ENCODE measurements at regions not wholly inside any gene's neighbourhood (a gene's known extent, or its start where the extent isn't known, plus 50 kb on each side); places are given as distances from the start of the nearest gene placed in this dataset.

DNA sequence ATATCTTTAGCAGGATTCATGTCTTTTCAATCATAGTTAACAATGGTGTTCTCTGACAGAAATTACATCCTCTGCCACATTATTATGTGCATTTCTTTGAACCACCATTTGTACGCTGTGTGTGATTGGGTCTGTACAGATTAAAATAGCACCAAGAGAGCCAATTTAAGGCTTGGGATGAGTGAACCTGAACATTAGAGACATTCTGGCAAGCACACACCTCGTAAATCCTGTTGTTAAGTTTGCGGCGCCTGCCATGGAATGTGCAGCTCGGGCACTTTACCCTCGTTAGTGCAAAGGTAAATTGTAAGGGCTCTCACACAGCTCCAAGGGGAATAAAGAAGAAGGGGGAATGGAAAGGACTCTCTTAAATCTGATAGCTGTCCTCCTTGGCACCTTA is 482.4 kb upstream of the DPPA4 start:
- TF ChIP-seq GATA2 (IDR thresholded peaks at IDR 0.05; ENCODE audit: low read depth, low read length) (no peak), GATA3 (IDR thresholded peaks at IDR 0.05; ENCODE audit: low read depth, low read length) (no peak)

All from SH-SY5Y (cell line).